ENCODE measurements at regions not wholly inside any gene's neighbourhood (a gene's known extent, or its start where the extent isn't known, plus 50 kb on each side); places are given as distances from the start of the nearest gene placed in this dataset.

GRCh38 chr13:73399347-73400216, 340.8 kb downstream of the KLF5 start:
- TF ChIP-seq CTCF (IDR thresholded peaks at IDR 0.05; ENCODE audit: poor library complexity, severe bottlenecking) (no peak), POLR2AphosphoS5 (IDR thresholded peaks at IDR 0.05) (peak; percentile 88), MXI1 (conservative IDR thresholded peaks at IDR 0.05; ENCODE audit: poor library complexity, severe bottlenecking) (no peak), SMC3 (conservative IDR thresholded peaks at IDR 0.05; ENCODE audit: poor library complexity) (peak; percentile 37), REST (IDR thresholded peaks at IDR 0.05; ENCODE audit: borderline replicate concordance) (peak; percentile 100), EP300 (conservative IDR thresholded peaks at IDR 0.05; ENCODE audit: poor library complexity, severe bottlenecking) (peak; percentile 97)

Measured in neural cell (in vitro differentiated cells).